ENCODE measurements at regions not wholly inside any gene's neighbourhood (a gene's known extent, or its start where the extent isn't known, plus 50 kb on each side); places are given as distances from the start of the nearest gene placed in this dataset.
"Not testable (repeated sequence)": the region's sequence is repeated elsewhere in the genome, so short reads cannot be mapped to it uniquely, and the experiment has no call there.

DNA sequence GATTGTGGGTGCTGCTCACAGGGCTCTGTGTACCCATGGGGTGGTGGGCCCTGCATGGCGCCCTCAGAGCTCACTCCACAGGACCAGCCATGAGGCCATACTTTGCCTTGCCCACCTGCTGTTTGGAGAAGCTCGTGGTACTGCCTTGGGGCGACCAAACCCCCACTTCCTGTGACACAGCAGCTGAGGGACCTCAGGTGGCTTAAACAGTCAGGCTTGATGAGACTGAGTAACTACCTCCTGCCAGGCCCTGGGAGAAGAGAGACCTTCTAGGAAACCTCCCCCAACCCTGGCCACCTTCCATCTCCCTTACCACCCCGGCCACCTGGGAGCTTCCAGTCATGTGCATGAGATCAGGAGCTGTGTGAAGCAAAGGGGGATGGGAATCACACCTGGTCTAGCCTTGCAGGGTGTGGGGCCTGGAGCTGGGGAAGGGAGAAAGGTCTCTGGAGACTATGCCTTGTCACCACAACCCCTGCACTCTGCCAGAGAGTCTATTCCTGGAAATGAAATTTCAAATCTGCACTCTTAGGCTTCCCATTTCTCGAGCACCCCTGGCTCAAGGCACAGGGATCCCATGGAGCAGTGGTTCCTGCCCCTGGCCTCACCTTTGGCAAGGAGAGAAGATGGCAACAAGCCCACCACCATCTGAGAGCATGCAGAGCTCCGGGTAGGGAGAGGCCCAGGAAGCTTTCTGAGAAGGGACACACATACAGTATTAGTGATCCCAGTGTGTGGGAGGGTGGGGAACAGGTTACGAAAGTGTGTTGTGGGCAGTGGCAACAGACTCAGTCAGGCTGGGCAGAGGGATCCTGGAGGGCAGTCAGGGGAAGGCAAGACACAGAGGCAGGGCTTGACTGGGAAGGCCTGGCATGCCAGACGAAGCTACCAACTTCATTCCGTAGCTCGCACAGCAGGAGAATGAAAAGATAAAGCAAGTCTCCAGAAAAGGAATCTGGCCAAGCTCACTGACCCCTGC is 125.0 kb downstream of the URI1 start:
- ChIA-PET CTCF (no interaction called here), POLR2A (no interaction called here)
- Mint-ChIP-seq H3K9me3 (ENCODE audit: insufficient read depth) (no peaks in the 10 kb centered on the region), H3K27ac (no peak overlapping the region), H3K4me3 (no peak overlapping the region), H3K36me3 (ENCODE audit: low read depth) (no peaks in the 10 kb centered on the region), H3K4me1 (ENCODE audit: low read depth) (peaks cover 11% of the 10 kb centered on the region), H3K27me3 (ENCODE audit: low read depth) (no peaks in the 10 kb centered on the region)
- ATAC-seq (no peak), DNase-seq (no peak)

DNA sequence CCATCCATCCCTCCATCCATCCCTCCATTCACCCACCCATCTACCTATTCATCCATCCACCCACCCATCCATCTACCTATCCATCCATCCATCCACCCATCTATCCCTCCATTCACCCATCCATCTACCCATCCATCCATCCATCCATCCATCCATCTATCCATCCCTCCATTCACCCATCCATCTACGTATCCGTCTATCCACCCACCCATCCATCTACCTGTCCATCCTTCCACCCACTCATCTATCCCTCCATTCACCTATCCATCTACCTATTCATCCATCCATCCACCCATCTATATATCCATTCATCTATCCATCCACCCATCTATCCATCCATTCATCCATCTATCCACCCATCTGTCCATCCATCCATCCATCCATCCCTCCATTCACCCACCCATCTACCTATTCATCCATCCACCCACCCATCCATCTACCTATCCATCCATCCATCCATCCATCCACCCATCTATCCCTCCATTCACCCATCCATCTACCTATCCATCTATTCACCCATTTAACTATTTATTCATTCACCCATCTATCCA is 126.0 kb downstream of the URI1 start:
- H3K27ac Mint-ChIP-seq; DNase-seq; H3K4me3 Mint-ChIP-seq; POLR2A ChIA-PET; H3K9me3 Mint-ChIP-seq (ENCODE audit: insufficient read depth); H3K27me3 Mint-ChIP-seq (ENCODE audit: low read depth); H3K36me3 Mint-ChIP-seq (ENCODE audit: low read depth); CTCF ChIA-PET; ATAC-seq: not testable (repeated sequence)
- peaks cover 11% of the 10 kb centered on the region for H3K4me1 Mint-ChIP-seq (ENCODE audit: low read depth)

DNA sequence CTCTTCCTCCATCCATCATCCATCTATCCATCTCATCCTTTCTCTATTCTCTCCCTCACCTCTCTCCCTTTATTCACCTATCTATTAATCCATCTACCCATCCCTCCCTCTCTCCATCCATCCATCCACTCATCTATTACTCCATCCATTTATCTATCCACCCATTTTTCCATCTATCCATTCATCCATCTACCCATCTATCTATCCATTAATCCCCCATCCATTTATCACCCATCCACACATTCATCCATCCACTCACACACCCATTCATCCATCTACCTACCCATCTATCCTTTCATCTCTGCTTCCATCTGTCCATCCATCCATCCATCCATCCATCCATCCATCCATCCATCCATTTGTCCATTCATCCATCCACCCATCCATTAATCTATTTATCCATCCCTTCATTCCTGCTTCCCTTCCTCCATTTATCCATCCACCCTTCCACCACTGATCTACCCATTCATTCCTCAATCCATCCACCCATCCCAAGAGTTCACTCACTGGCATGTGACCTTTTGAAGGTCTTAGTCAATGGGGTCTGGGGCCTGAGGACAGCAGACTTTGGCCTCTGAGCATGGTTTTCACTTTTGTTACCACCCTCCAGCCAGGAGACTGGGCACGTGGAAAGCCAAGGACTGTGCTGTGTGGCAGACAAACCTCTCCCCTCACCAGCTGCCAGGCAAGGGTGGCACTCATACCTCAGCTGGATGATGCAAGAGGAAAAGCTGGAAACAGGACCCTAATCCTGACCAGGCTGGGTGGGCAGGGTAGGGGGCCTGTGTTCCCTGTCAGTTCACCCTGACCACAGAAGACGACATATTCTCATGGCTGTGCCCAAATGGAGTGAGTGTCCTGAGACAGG is 126.7 kb downstream of the URI1 start:
- DNase-seq (no peak), ATAC-seq (no peak)
- H3K4me3 Mint-ChIP-seq: no peak overlapping the region
- CTCF ChIA-PET: no interaction called here
- POLR2A ChIA-PET: no interaction called here
- peaks cover 11% of the 10 kb centered on the region for H3K4me1 Mint-ChIP-seq (ENCODE audit: low read depth)
- H3K36me3 Mint-ChIP-seq (ENCODE audit: low read depth): no peaks in the 10 kb centered on the region
- H3K27me3 Mint-ChIP-seq (ENCODE audit: low read depth): no peaks in the 10 kb centered on the region
- no peak overlapping the region for H3K27ac Mint-ChIP-seq
- no peaks in the 10 kb centered on the region for H3K9me3 Mint-ChIP-seq (ENCODE audit: insufficient read depth)

DNA sequence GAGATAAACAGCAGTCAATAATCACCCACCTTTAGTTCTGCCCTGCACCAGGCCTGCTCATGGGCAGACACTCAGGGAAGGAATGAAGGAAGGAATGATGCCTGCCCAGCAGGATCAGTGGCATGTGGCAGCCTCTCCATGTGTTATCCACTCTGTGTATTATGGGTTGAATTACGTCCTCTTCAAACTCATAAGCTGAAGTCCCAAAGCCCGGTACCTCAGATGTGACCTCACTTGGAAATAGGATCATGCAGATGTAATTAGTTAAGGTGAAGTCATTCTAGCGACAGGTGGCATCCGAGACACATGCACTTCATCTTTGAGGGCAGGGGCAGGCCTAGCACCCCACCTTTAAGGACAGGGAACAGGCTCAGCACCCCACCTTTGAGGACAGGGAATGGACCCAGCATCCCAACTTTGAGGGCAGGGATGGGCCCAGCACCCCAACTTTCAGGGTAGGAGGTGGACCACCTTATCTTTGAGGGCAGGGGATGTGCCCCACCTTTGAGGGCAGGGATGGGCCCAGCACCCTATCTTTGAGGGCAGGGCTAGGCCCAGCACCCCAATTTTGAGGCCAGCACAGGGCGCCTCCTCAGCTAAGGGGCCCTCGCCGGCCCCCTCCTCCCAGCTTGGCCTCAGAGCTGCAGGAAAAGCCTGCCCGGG is 127.6 kb downstream of the URI1 start:
- Mint-ChIP-seq H3K27ac (no peak overlapping the region), H3K27me3 (ENCODE audit: low read depth) (no peaks in the 10 kb centered on the region), H3K9me3 (ENCODE audit: insufficient read depth) (no peaks in the 10 kb centered on the region), H3K4me1 (ENCODE audit: low read depth) (peaks cover 11% of the 10 kb centered on the region), H3K4me3 (no peak overlapping the region), H3K36me3 (ENCODE audit: low read depth) (no peaks in the 10 kb centered on the region)
- DNase-seq (no peak), ATAC-seq (no peak)
- ChIA-PET CTCF (no interaction called here), POLR2A (no interaction called here)

DNA sequence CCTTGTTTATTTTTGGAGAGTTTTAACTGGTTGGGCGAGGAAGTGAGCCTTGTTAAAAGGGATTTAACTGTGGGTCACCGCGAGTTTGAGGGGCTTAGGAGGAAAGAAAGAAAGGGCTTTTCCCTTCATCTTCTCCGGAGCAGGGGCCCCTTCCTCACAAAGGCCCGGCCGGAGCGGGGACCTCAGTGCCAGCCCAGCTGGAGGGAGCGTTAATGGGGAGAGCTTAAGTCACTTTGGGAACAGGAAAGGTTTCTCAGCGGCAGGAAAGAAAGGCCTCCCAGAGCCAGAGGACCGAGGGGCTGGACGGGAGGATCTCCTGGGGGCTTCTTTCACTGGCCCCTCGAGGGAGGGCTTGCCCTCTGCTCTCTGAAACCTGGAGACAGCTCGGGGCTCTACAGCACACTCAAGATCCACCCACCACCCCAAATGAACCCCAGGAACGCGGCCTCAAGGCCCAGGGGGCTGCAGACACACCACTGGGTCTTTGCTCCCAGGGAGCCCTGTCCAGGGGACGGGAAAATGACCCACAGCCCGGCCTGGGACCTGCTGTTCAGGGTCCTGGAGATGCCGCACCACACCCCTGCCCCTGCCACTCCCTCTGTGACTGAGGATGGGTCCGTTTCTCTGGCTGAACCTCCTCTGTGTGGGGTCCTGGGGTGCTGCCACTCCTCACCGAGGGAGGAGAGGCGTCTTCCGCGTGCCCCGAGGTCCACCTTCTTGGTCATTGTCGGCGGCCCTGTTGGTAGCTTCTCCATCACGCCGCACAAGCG is 128.3 kb downstream of the URI1 start:
- ChIA-PET CTCF (no interaction called here), POLR2A (no interaction called here)
- Mint-ChIP-seq H3K4me3 (no peak overlapping the region), H3K9me3 (ENCODE audit: insufficient read depth) (no peaks in the 10 kb centered on the region), H3K27me3 (ENCODE audit: low read depth) (no peaks in the 10 kb centered on the region), H3K27ac (no peak overlapping the region), H3K4me1 (ENCODE audit: low read depth) (peaks cover 11% of the 10 kb centered on the region), H3K36me3 (ENCODE audit: low read depth) (no peaks in the 10 kb centered on the region)
- ATAC-seq (no peak), DNase-seq (no peak)

DNA sequence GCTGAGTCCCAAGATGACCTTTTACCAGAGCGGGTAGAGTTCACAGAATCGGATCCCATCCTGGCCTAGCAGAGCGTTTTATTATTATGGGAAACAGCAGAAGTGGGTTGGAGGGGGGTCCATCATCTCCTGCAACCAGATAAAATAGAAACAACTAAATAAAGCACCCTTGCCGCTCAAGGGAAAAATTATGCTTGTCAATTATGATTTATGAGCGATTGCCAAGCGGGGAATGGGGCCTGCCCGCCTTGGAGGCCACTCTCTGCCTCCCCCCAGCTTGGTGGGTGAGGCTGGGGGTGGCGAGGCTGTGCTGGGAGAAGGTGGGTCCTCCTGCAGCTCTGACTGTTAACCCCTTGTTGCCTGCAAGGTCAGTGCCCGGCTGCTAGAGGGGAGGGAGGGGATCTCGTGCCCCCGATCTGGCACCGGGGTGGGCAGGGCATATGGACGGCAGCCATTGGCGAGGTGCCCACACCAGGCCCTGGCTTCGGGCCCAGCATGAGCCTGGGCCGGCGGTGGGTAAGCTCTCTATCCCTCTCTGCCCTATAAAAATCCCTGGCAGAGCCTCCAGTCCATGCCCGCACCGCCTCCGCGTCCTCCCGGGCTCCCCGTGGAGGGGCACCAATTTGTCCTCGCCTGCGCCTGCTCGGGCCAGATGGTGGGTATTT is 129.1 kb downstream of the URI1 start:
- no peak for DNase-seq
- ChIA-PET CTCF (no interaction called here), POLR2A (no interaction called here)
- no peaks in the 10 kb centered on the region for H3K36me3 Mint-ChIP-seq (ENCODE audit: low read depth)
- no peak overlapping the region for H3K4me3 Mint-ChIP-seq
- ATAC-seq: no peak
- H3K9me3 Mint-ChIP-seq (ENCODE audit: insufficient read depth): no peaks in the 10 kb centered on the region
- no peak overlapping the region for H3K27ac Mint-ChIP-seq
- H3K27me3 Mint-ChIP-seq (ENCODE audit: low read depth): no peaks in the 10 kb centered on the region
- peaks cover 11% of the 10 kb centered on the region for H3K4me1 Mint-ChIP-seq (ENCODE audit: low read depth)

DNA sequence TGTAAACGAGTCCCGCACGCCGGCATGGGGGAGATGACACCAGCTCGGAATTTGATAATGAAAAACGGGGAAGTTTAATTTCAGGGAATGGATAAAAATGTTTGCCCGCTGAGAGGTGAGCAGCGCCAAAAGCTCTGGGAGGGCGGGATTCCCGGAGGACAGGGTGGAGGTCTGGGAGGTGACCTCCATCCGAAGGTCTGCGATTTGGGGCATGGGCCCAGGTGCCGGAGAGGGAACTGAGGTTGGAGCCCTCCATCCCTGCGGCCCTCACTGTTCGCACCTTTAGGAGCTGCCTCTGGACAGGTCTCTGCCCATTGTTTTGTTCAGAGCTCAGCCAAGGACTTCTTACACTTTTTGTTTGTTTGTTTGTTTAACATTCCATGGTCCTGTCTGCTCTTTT is 129.8 kb downstream of the URI1 start:
- no peaks in the 10 kb centered on the region for H3K9me3 Mint-ChIP-seq (ENCODE audit: insufficient read depth)
- DNase-seq (no peak), ATAC-seq (no peak)
- CTCF ChIA-PET: no interaction called here
- H3K4me1 Mint-ChIP-seq (ENCODE audit: low read depth): peaks cover 4% of the 10 kb centered on the region
- no peak overlapping the region for H3K27ac Mint-ChIP-seq
- no peaks in the 10 kb centered on the region for H3K36me3 Mint-ChIP-seq (ENCODE audit: low read depth)
- H3K4me3 Mint-ChIP-seq: no peak overlapping the region
- POLR2A ChIA-PET: no interaction called here
- no peaks in the 10 kb centered on the region for H3K27me3 Mint-ChIP-seq (ENCODE audit: low read depth)

DNA sequence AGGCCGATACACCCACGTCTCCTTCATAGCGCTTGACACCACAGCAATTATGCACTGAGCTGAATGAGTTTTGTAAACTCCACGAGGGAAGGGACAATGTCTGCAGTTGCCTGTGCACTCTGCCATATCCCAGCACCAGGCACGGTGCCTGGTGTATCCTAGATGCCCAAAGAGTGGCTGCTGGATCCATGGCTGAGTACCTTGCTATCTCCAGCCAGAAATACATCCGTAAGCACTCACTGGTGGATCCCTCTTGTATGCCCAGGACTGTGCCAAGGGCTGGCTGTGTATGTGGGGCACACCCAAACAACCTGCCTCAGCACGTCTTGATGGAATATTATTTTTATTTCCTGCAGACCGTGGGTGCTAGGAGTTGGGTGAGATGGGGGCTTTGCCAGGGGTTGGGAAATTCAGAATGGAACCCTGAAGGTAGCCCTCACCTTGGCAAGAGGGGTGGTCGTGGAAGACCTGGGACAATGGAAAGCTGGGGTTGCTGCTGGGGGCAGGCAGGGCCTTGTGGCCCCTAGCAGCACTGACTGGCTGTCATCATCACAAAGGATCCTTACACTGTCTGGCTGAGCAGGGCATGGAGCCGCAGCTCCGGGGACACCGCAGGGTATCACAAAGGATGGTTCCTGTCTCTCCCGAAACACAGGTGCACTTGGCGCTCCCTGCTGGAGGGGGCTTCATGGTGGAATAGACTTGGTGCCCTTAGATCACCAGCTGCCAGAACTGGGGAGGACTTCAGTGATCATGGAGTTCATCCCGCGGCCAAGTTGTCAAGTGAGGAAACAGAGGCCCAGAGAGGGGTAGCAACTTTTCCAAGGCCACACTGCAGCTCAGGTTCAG is 131.3 kb downstream of the URI1 start:
- Mint-ChIP-seq H3K27me3 (ENCODE audit: low read depth) (peaks cover 2% of the 10 kb centered on the region), H3K9me3 (ENCODE audit: insufficient read depth) (no peaks in the 10 kb centered on the region), H3K36me3 (ENCODE audit: low read depth) (no peaks in the 10 kb centered on the region), H3K4me1 (ENCODE audit: low read depth) (no peaks in the 10 kb centered on the region), H3K4me3 (no peak overlapping the region), H3K27ac (no peak overlapping the region)
- ATAC-seq (no peak), DNase-seq (no peak)
- POLR2A ChIA-PET: no interaction called here
- CTCF ChIA-PET: no interaction called here

DNA sequence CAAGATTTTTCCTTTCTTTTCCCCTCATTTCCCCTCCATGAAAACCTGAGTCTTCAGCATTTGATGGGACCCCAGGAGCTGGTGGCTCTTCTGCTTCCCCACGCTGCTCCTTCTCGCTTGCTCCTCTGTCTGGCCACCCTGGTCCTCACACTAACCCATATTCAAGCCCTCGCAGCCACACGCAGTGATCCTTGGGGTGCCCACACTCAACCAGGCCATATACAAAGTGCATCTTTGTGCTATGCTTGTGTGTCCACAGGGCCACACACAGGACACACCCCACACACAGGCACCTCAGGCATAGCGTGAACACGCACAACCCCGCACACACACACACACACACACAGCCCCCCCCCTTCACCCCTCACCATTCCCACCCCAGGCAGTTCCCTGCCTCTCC is 132.1 kb downstream of the URI1 start:
- peaks cover 3% of the 10 kb centered on the region for H3K27me3 Mint-ChIP-seq (ENCODE audit: low read depth)
- no peak for DNase-seq
- CTCF ChIA-PET: no interaction called here

DNA sequence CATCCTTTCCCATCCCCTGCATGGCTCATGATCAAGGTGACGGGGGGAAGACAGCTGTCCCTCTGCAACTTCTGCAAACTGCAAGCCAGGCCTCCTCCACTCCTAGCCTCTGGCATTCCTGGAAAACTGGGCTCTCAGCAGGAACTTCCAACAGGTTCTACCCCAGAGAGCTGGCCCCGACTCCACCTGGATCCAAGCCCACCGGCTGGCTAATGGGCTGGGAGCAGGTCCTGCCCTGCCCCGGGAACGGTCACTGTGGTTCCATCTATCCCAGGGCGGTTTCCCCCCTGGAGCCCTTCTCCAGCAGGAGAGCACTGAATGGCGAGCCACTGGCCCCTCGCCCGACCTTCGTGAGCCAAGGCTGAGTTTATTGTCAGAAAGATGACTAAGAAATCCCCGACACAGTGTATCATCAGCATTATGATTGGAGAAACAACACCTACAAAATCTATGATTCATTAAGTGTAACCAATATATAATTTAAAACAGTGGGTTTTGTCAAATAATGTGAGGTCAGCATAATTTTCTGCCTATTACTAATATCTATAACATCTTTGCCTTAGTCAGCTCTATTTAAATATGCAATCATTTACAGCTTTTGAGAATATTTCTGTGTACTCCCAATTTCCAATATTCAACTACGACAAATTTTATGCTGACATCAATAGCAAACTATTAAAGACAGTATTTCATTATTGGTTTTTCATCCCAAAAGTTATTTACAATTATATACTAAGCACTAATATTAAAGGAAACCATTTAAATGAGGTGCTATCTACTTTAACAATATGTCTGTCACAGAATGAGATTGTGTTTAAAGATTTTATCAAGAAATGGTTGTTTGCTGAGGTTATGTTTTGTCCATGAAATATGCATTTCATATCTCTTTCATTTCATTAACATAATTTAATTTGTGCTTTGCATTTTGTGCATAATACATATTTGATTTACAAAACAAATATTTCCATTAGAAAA is 133.0 kb downstream of the URI1 start:
- H3K9me3 Mint-ChIP-seq (ENCODE audit: insufficient read depth): no peaks in the 10 kb centered on the region
- no peaks in the 10 kb centered on the region for H3K4me1 Mint-ChIP-seq (ENCODE audit: low read depth)
- no peaks in the 10 kb centered on the region for H3K36me3 Mint-ChIP-seq (ENCODE audit: low read depth)
- ATAC-seq (no peak), DNase-seq (no peak)
- no peak overlapping the region for H3K4me3 Mint-ChIP-seq
- peaks cover 5% of the 10 kb centered on the region for H3K27me3 Mint-ChIP-seq (ENCODE audit: low read depth)
- no peak overlapping the region for H3K27ac Mint-ChIP-seq
- ChIA-PET CTCF (no interaction called here), POLR2A (no interaction called here)

More for the DNA sequence above, 132.1 kb downstream of the URI1 start:
- Mint-ChIP-seq H3K4me3 (no peak overlapping the region), H3K9me3 (ENCODE audit: insufficient read depth) (no peaks in the 10 kb centered on the region), H3K36me3 (ENCODE audit: low read depth) (no peaks in the 10 kb centered on the region), H3K4me1 (ENCODE audit: low read depth) (no peaks in the 10 kb centered on the region), H3K27ac (no peak overlapping the region)
- POLR2A ChIA-PET: no interaction called here
- no peak for ATAC-seq
